ENCODE measurements at regions not wholly inside any gene's neighbourhood (a gene's known extent, or its start where the extent isn't known, plus 50 kb on each side); places are given as distances from the start of the nearest gene placed in this dataset.

- TF ChIP-seq RELB (IDR thresholded peaks at IDR 0.05; ENCODE audit: low read depth) (peak; percentile 73), ZNF274 (IDR thresholded peaks at IDR 0.05; ENCODE audit: insufficient read depth, insufficient read length) (no peak), LARP7 (IDR thresholded peaks at IDR 0.05) (no peak), NRF1 (conservative IDR thresholded peaks at IDR 0.05; ENCODE audit: low read depth, low read length) (no peak), IRF4 (IDR thresholded peaks at IDR 0.05; ENCODE audit: low read depth, low read length) (peak; percentile 57; the same call in 1 of the 2 replicates), NR2C2 (IDR thresholded peaks at IDR 0.05; ENCODE audit: borderline replicate concordance, control insufficient read depth, insufficient read length, low read depth) (no peak), RB1 (IDR thresholded peaks at IDR 0.05; ENCODE audit: borderline replicate concordance) (no peak), CHD1 (IDR thresholded peaks at IDR 0.05; ENCODE audit: low read depth, low read length) (no peak), GATAD2B (conservative IDR thresholded peaks at IDR 0.05; ENCODE audit: low read depth) (peak; percentile 58; the same call in 1 of the 2 replicates), USF1 (IDR thresholded peaks at IDR 0.05; ENCODE audit: borderline replicate concordance, extremely low read length, insufficient read depth, low read depth, low read length) (no peak), RUNX3 (IDR thresholded peaks at IDR 0.05; ENCODE audit: low read length) (0 out of 2 replicates have a peak, but pooled peaks have one; percentile 22), SREBF2 (IDR thresholded peaks at IDR 0.05; ENCODE audit: low read length) (no peak), NFYA (IDR thresholded peaks at IDR 0.05; ENCODE audit: borderline replicate concordance, low read depth, low read length) (no peak), MLLT1 (IDR thresholded peaks at IDR 0.05) (peak; percentile 61; the same call in 1 of the 2 replicates), KLF5 (IDR thresholded peaks at IDR 0.05; ENCODE audit: partially characterized antibody) (no peak), RCOR1 (conservative IDR thresholded peaks at IDR 0.05; ENCODE audit: low read depth, low read length) (no peak), RELA (IDR thresholded peaks at IDR 0.05; ENCODE audit: borderline replicate concordance, partially characterized antibody) (no peak), TCF3 (IDR thresholded peaks at IDR 0.05; ENCODE audit: borderline replicate concordance, insufficient read depth, low read depth, low read length) (no peak), TCF12 (IDR thresholded peaks at IDR 0.05; ENCODE audit: low read depth, low read length) (0 out of 2 replicates have a peak, but pooled peaks have one; percentile 18), ATF3 (IDR thresholded peaks at IDR 0.05; ENCODE audit: borderline replicate concordance, extremely low read depth, low read depth, low read length) (no peak), EP300 (IDR thresholded peaks at IDR 0.05; ENCODE audit: borderline replicate concordance in 1 of 2, control insufficient read depth in 1 of 2, low read depth in 2 of 2, low read length in 2 of 2) (peak; percentile 78 to 92; a peak in 3 of 4 replicates), PBX3 (IDR thresholded peaks at IDR 0.05; ENCODE audit: insufficient replicate concordance, low read depth, low read length) (no peak), HDAC6 (IDR thresholded peaks at IDR 0.05; ENCODE audit: unreplicated experiment) (no peak), ZNF207 (IDR thresholded peaks at IDR 0.05; ENCODE audit: borderline replicate concordance) (no peak), TBL1XR1 (IDR thresholded peaks at IDR 0.05; ENCODE audit: low read depth, low read length) (no peak)
Observed at GRCh38 chr2:81250270-81250669, 945.7 kb upstream of the LRRTM1 start (continued).
